ENCODE measurements at regions not wholly inside any gene's neighbourhood (a gene's known extent, or its start where the extent isn't known, plus 50 kb on each side); places are given as distances from the start of the nearest gene placed in this dataset.

DNA sequence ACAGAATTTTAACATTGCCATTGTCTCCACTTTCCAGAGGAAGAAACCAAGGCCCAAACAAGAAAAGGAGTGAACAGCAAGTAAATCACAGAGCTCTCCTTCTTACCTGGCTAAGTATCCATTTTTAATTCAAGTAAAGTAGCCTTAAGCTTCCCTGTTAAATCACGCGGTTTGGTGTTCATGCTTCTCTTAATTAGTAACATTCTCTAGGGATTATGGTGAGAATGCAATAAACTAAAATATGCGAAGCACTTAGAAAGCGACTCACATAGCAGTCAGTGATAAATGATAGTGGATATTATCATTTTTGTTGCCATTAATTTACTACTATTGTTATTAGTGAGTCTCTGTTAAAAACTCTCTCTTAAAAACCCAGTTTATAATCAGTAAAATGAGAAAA lies 630.5 kb upstream of the TMPRSS15 start:
- TF ChIP-seq, protein P1, sequence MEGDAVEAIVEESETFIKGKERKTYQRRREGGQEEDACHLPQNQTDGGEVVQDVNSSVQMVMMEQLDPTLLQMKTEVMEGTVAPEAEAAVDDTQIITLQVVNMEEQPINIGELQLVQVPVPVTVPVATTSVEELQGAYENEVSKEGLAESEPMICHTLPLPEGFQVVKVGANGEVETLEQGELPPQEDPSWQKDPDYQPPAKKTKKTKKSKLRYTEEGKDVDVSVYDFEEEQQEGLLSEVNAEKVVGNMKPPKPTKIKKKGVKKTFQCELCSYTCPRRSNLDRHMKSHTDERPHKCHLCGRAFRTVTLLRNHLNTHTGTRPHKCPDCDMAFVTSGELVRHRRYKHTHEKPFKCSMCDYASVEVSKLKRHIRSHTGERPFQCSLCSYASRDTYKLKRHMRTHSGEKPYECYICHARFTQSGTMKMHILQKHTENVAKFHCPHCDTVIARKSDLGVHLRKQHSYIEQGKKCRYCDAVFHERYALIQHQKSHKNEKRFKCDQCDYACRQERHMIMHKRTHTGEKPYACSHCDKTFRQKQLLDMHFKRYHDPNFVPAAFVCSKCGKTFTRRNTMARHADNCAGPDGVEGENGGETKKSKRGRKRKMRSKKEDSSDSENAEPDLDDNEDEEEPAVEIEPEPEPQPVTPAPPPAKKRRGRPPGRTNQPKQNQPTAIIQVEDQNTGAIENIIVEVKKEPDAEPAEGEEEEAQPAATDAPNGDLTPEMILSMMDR (IDR thresholded peaks at IDR 0.05), result no peak
- TF ChIP-seq, protein P2, sequence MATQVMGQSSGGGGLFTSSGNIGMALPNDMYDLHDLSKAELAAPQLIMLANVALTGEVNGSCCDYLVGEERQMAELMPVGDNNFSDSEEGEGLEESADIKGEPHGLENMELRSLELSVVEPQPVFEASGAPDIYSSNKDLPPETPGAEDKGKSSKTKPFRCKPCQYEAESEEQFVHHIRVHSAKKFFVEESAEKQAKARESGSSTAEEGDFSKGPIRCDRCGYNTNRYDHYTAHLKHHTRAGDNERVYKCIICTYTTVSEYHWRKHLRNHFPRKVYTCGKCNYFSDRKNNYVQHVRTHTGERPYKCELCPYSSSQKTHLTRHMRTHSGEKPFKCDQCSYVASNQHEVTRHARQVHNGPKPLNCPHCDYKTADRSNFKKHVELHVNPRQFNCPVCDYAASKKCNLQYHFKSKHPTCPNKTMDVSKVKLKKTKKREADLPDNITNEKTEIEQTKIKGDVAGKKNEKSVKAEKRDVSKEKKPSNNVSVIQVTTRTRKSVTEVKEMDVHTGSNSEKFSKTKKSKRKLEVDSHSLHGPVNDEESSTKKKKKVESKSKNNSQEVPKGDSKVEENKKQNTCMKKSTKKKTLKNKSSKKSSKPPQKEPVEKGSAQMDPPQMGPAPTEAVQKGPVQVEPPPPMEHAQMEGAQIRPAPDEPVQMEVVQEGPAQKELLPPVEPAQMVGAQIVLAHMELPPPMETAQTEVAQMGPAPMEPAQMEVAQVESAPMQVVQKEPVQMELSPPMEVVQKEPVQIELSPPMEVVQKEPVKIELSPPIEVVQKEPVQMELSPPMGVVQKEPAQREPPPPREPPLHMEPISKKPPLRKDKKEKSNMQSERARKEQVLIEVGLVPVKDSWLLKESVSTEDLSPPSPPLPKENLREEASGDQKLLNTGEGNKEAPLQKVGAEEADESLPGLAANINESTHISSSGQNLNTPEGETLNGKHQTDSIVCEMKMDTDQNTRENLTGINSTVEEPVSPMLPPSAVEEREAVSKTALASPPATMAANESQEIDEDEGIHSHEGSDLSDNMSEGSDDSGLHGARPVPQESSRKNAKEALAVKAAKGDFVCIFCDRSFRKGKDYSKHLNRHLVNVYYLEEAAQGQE (IDR thresholded peaks at IDR 0.05; ENCODE audit: insufficient read depth in 1 of 2, low read depth in 2 of 2, low read length in 1 of 2), result no peak
- no peak for TF ChIP-seq TCF7L2 (IDR thresholded peaks at IDR 0.05; ENCODE audit: low read depth, low read length)
- TF ChIP-seq SIN3A (IDR thresholded peaks at IDR 0.05; ENCODE audit: borderline replicate concordance, insufficient read depth, low read depth, low read length), result no peak
- no peak for TF ChIP-seq POLR2AphosphoS5 (IDR thresholded peaks at IDR 0.05; ENCODE audit: low read depth, low read length)
